H1 (cell line): ENCODE measurements at regions not wholly inside any gene's neighbourhood (a gene's known extent, or its start where the extent isn't known, plus 50 kb on each side); places are given as distances from the start of the nearest gene placed in this dataset.

Experiments used
- CTCF ChIA-PET: fragments of 300-600 bp; sonication (Branson Sonifier 250); formaldehyde crosslinking; loops from one replicate; lab custom pipeline; 2021; ENCODE audit not compliant: partially characterized antibody; lab: Charles Lee
- POLR2A ChIA-PET: fragments of 300-600 bp; sonication (Branson Sonifier 250); formaldehyde crosslinking; loops from one replicate; lab custom pipeline; 2021; ENCODE audit warnings: inconsistent platforms; ENCODE audit not compliant: partially characterized antibody; lab: Charles Lee
- DNase-seq, 2 experiments: peaks; one replicate each; pipeline versions ENCODE4 v3.0.0 to v3.0.0-alpha.2; 2010 to 2022; ENCODE audit warnings: low spot score in 2 of 2, low read depth in 1 of 2, mixed read lengths in 1 of 2
- FAIRE-seq: peaks from 2 replicates; lab custom pipeline; 2011; peaks lifted over from hg19 to GRCh38; lab: Jason Lieb, UNC
- H2AFZ ChIP-seq: 2 replicates; pipeline ENCODE4 v1.8.1; 2012; ENCODE audit warnings: low read length, inconsistent platforms
- H2AK5ac ChIP-seq: 2 replicates; pipeline ENCODE4 v1.6.1; 2013; ENCODE audit warnings: low read depth, low read length
- H2BK120ac ChIP-seq: replicated peaks from 2 replicates; pipeline ENCODE3; 2013; ENCODE audit warnings: low read depth, low read length, inconsistent platforms
- H2BK12ac ChIP-seq: 2 replicates; pipeline ENCODE4 v1.6.1; 2013; ENCODE audit warnings: low read depth, low read length
- H2BK15ac ChIP-seq: 2 replicates; pipeline ENCODE4 v1.6.1; 2013; ENCODE audit warnings: low read length
- H2BK20ac ChIP-seq: 2 replicates; pipeline ENCODE4 v1.6.1; 2013; ENCODE audit warnings: low read length
- H2BK5ac ChIP-seq: 2 replicates; pipeline ENCODE4 v1.6.1; 2013; ENCODE audit warnings: low read depth, low read length
- H3K14ac ChIP-seq: 2 replicates; pipeline ENCODE4 v1.6.1; 2013; ENCODE audit warnings: inconsistent platforms; ENCODE audit not compliant: insufficient read length
- H3K18ac ChIP-seq: 2 replicates; pipeline ENCODE4 v1.6.1; 2013; ENCODE audit warnings: low read length; ENCODE audit errors: extremely low read depth
- H3K23ac ChIP-seq: 2 replicates; pipeline ENCODE4 v1.6.1; 2013; ENCODE audit warnings: inconsistent platforms; ENCODE audit not compliant: insufficient read length
- H3K23me2 ChIP-seq: 2 replicates; pipeline ENCODE4 v1.6.1; 2013; ENCODE audit warnings: low read depth, low read length
- H3K27ac ChIP-seq: 2 replicates; pipeline ENCODE4 v1.6.1; 2011; ENCODE audit warnings: low read depth, low read length, inconsistent platforms
- H3K27me3 ChIP-seq, 4 experiments: replicated peaks in 1 of 4; 1 replicate in 1 of 4; 2 replicates in 3 of 4; pipeline versions ENCODE4 v1.6.1 to v1.8.1; 2011 to 2013; ENCODE audit warnings: low read length in 3 of 4, mild to moderate bottlenecking in 3 of 4, inconsistent platforms in 2 of 4, mixed read lengths in 2 of 4, moderate library complexity in 1 of 4; ENCODE audit not compliant: control insufficient read depth in 3 of 4, insufficient read depth in 3 of 4; ENCODE audit errors: extremely low read depth in 1 of 4
- H3K36me3 ChIP-seq, 4 experiments: 2 replicates each; pipeline versions ENCODE4 v1.6.1 to v1.8.1; 2011 to 2013; ENCODE audit warnings: mild to moderate bottlenecking in 4 of 4, low read length in 3 of 4, moderate library complexity in 2 of 4, control low read depth in 1 of 4, inconsistent platforms in 1 of 4; ENCODE audit not compliant: insufficient read depth in 4 of 4, control insufficient read depth in 2 of 4
- H3K4ac ChIP-seq: replicated peaks from 2 replicates; pipeline ENCODE3; 2013; ENCODE audit warnings: low read length, low read depth, mixed read lengths, inconsistent platforms; ENCODE audit not compliant: insufficient read length
- H3K4me1 ChIP-seq, 4 experiments: replicated peaks in 1 of 4; 1 replicate in 1 of 4; 2 replicates in 3 of 4; pipeline versions ENCODE4 v1.6.1 to v1.8.1; 2011 to 2013; ENCODE audit warnings: low read length in 3 of 4, inconsistent platforms in 2 of 4, mixed read lengths in 1 of 4; ENCODE audit not compliant: insufficient read depth in 4 of 4, control insufficient read depth in 3 of 4
- H3K4me2 ChIP-seq, 2 experiments: 2 replicates each; pipeline versions ENCODE4 v1.6.1 to v1.8.1; 2011 to 2013; ENCODE audit warnings: low read depth in 2 of 2, low read length in 2 of 2, control low read depth in 1 of 2, inconsistent platforms in 1 of 2, mild to moderate bottlenecking in 1 of 2; ENCODE audit not compliant: insufficient read depth in 1 of 2
- H3K4me3 ChIP-seq, 4 experiments: fragments of 200-600, 300-600 bp in 1 of 4; sonication (generic), shearing (Covaris generic), sonication (Bioruptor Twin) in 1 of 4; 2 replicates each; pipeline versions ENCODE4 v1.5.1 to v1.8.1; 2011 to 2016; ENCODE audit warnings: low read length in 4 of 4, low read depth in 3 of 4, control low read depth in 2 of 4, inconsistent platforms in 2 of 4, mild to moderate bottlenecking in 2 of 4, mixed read lengths in 1 of 4, moderate library complexity in 1 of 4; ENCODE audit not compliant: insufficient read depth in 2 of 4; ENCODE audit errors: extremely low read depth in 1 of 4
- H3K56ac ChIP-seq: replicated peaks from 2 replicates; pipeline ENCODE3; 2013; ENCODE audit warnings: low read depth, mild to moderate bottlenecking, mixed read lengths, low read length, inconsistent platforms; ENCODE audit not compliant: insufficient read length
- H3K79me1 ChIP-seq: 2 replicates; pipeline ENCODE4 v1.6.1; 2013; ENCODE audit warnings: low read depth, low read length, control low read depth
- H3K79me2 ChIP-seq, 2 experiments: 2 replicates each; pipeline versions ENCODE4 v1.6.1 to v1.8.1; 2012 to 2013; ENCODE audit warnings: low read length in 2 of 2, mild to moderate bottlenecking in 2 of 2, inconsistent platforms in 1 of 2; ENCODE audit not compliant: insufficient read depth in 2 of 2, control insufficient read depth in 1 of 2
- H3K9ac ChIP-seq, 4 experiments: replicated peaks in 1 of 4; 1 replicate in 1 of 4; 2 replicates in 3 of 4; pipeline versions ENCODE4 v1.6.1 to v1.8.1; 2011 to 2013; ENCODE audit warnings: low read depth in 3 of 4, low read length in 3 of 4, control low read depth in 2 of 4, mild to moderate bottlenecking in 2 of 4, moderate library complexity in 2 of 4, inconsistent platforms in 1 of 4; ENCODE audit errors: extremely low read depth in 1 of 4
- H3K9me3 ChIP-seq, 2 experiments: 2 replicates each; pipeline versions ENCODE4 v1.6.1 to v1.8.1; 2012 to 2013; ENCODE audit warnings: mild to moderate bottlenecking in 2 of 2, moderate library complexity in 2 of 2, control low read depth in 1 of 2, inconsistent platforms in 1 of 2, low read depth in 1 of 2, low read length in 1 of 2, mixed read lengths in 1 of 2; ENCODE audit not compliant: insufficient read depth in 2 of 2
- H4K20me1 ChIP-seq, 2 experiments: replicated peaks in 1 of 2; 2 replicates each; pipeline versions ENCODE3 to v1.8.1; 2011 to 2013; ENCODE audit warnings: inconsistent platforms in 2 of 2, low read length in 2 of 2, mild to moderate bottlenecking in 1 of 2; ENCODE audit not compliant: insufficient read depth in 2 of 2, control insufficient read depth in 1 of 2
- H4K5ac ChIP-seq: 2 replicates; pipeline ENCODE4 v1.6.1; 2013; ENCODE audit warnings: low read length, low read depth, mixed read lengths, inconsistent platforms; ENCODE audit not compliant: insufficient read length
- H4K8ac ChIP-seq: 2 replicates; pipeline ENCODE4 v1.8.0; 2013; ENCODE audit warnings: mild to moderate bottlenecking, moderate library complexity, low read length, inconsistent platforms; ENCODE audit not compliant: insufficient read depth; ENCODE audit errors: extremely low read depth
- H4K91ac ChIP-seq: replicated peaks from 2 replicates; pipeline ENCODE3; 2013; ENCODE audit warnings: low read length, mixed read lengths, inconsistent platforms; ENCODE audit not compliant: insufficient read length
- BACH1 ChIP-seq: IDR thresholded peaks from 2 replicates; pipeline ENCODE4 v1.6.1; 2012; ENCODE audit warnings: low read length, improper control_type of control experiment
- EGR1 ChIP-seq: IDR thresholded peaks from 2 replicates; pipeline ENCODE4 v1.6.1; 2011; ENCODE audit warnings: low read depth, low read length, borderline replicate concordance
- EZH2 ChIP-seq: fragments of 200-600 bp; sonication (generic); IDR thresholded peaks from 2 replicates; pipeline ENCODE4 v1.7.1; 2012; ENCODE audit warnings: low read depth, mild to moderate bottlenecking, moderate library complexity, low read length, inconsistent platforms; ENCODE audit not compliant: severe bottlenecking
- GABPA ChIP-seq: IDR thresholded peaks from 2 replicates; pipeline ENCODE4 v1.6.1; 2011; ENCODE audit warnings: mild to moderate bottlenecking, low read length, moderate library complexity, borderline replicate concordance; ENCODE audit not compliant: insufficient read depth
- JUN ChIP-seq: IDR thresholded peaks from 2 replicates; pipeline ENCODE4 v1.6.1; 2011; ENCODE audit warnings: low read depth, mild to moderate bottlenecking, improper control_type of control experiment, low read length
- POLR2AphosphoS5 ChIP-seq: IDR thresholded peaks from 2 replicates; pipeline ENCODE4 v1.6.1; 2011; ENCODE audit warnings: low read depth, low read length
- RAD21 ChIP-seq, 2 experiments: IDR thresholded peaks in 1 of 2; conservative IDR thresholded peaks in 1 of 2; 2 replicates each; pipeline ENCODE4 v1.6.1; 2011; ENCODE audit warnings: low read depth in 2 of 2, low read length in 2 of 2, improper control_type of control experiment in 1 of 2, inconsistent platforms in 1 of 2, mild to moderate bottlenecking in 1 of 2, moderate library complexity in 1 of 2
- RBBP5 ChIP-seq: IDR thresholded peaks from 2 replicates; pipeline ENCODE4 v1.7.1; 2012; ENCODE audit warnings: low read depth, mild to moderate bottlenecking, inconsistent platforms, low read length, moderate library complexity, borderline replicate concordance
- SP4 ChIP-seq: IDR thresholded peaks from 2 replicates; pipeline ENCODE4 v1.6.1; 2012; ENCODE audit warnings: low read length, inconsistent platforms
- SRF ChIP-seq: IDR thresholded peaks from 2 replicates; pipeline ENCODE4 v1.6.1; 2011; ENCODE audit warnings: mild to moderate bottlenecking, low read depth, low read length, moderate library complexity
- TBP ChIP-seq: IDR thresholded peaks from 2 replicates; pipeline ENCODE4 v1.6.1; 2011; ENCODE audit warnings: low read depth, low read length, improper control_type of control experiment
- TCF12 ChIP-seq: IDR thresholded peaks from 2 replicates; pipeline ENCODE4 v1.6.1; 2011; ENCODE audit warnings: low read depth, mild to moderate bottlenecking, low read length
- YY1 ChIP-seq: IDR thresholded peaks from 2 replicates; pipeline ENCODE4 v1.6.1; 2011; ENCODE audit warnings: low read depth, mild to moderate bottlenecking, low read length
- WGBS, 2 experiments: shearing (Covaris generic) in 1 of 2; methylation state at CpG; one replicate each; pipeline versions ENCODE4 v1.1.6 to v1.1.7; 2013 to 2015; ENCODE audit warnings: low lambda C conversion rate in 2 of 2, mixed read lengths in 2 of 2, inconsistent platforms in 1 of 2, low coverage in 1 of 2, missing lambda C conversion rate in 1 of 2; ENCODE audit not compliant: insufficient replicate concordance in 2 of 2, insufficient coverage in 1 of 2, insufficient read length in 1 of 2; ENCODE audit errors: extremely low coverage in 1 of 2, missing lambda C conversion rate in 1 of 2; 5-methylcytosine and 5-hydroxymethylcytosine counted together

DNA sequence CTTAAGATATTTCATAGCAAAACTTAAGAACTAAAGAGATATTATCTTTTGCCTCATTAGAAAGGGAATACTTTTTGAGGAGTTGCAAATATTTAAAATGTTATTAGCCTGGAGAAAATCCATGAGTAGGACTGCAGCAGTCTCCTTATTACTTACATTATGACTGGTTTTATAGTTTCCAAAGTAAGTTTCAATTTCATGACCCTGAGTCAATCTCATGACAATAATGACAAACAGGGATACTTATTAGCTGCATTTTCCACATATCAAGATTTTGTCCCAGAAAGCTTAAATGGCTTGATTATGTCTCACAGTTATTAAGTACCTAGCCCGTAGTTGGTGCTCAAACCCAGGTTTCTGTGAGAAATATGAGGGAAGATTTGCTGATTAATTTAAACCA lies 150.8 kb upstream of the ZEB2 start:
- Histone ChIP-seq H3K36me3 (no peaks in the 10 kb centered on the region), H2BK5ac (no peak overlapping the region)
- TF ChIP-seq RBBP5 (no peak), JUN (no peak), SRF (no peak), YY1 (no peak), TBP (no peak), EZH2 (no peak), EGR1 (no peak), TCF12 (no peak), GABPA (no peak), SP4 (no peak), BACH1 (no peak), RAD21 (IDR thresholded peaks at IDR 0.05 in 1 of 2, conservative IDR thresholded peaks at IDR 0.05 in 1 of 2; ENCODE audit: low read depth in 2 of 2, low read length in 2 of 2) (no peak), POLR2AphosphoS5 (no peak)
- TF ChIP-seq, all 59 proteins: peak for 0
- WGBS, 2 experiments = 94% methylated on average over 1 of the region's 1 CpG; no CpG with 5 or more reads in 1 of the 2 experiments
- Histone ChIP-seq H3K14ac (no peak overlapping the region), H3K4ac (no peak overlapping the region), H2AFZ (no peak overlapping the region), H4K91ac (no peak overlapping the region), H3K18ac (no peak overlapping the region), H3K27me3 (no peaks in the 10 kb centered on the region), H3K79me2 (no peaks in the 10 kb centered on the region), H4K8ac (no peak overlapping the region), H2BK120ac (no peak overlapping the region), H3K27ac (no peak overlapping the region), H2BK12ac (no peak overlapping the region), H3K23me2 (no peaks in the 10 kb centered on the region), H3K79me1 (no peaks in the 10 kb centered on the region), H2BK15ac (no peak overlapping the region), H2BK20ac (no peak overlapping the region), H4K5ac (no peak overlapping the region), H2AK5ac (no peak overlapping the region), H3K9me3 (no peaks in the 10 kb centered on the region), H3K23ac (no peak overlapping the region), H4K20me1 (no peaks in the 10 kb centered on the region), H3K56ac (no peak overlapping the region), H3K4me1 (no peaks in the 10 kb centered on the region), H3K4me2 (no peak overlapping the region), H3K9ac (no peak overlapping the region), H3K4me3 (no peak overlapping the region)
- ChIA-PET POLR2A (no interaction called here), CTCF (interaction anchor here (1.2 kb wide), 1 partner anchor 460 kb away, joined by 3 read pairs; no protein-coding TSS in a partner anchor)
- no peak for DNase-seq
- no peak for FAIRE-seq
